HUES6 (cell line): ENCODE measurements at regions not wholly inside any gene's neighbourhood (a gene's known extent, or its start where the extent isn't known, plus 50 kb on each side); places are given as distances from the start of the nearest gene placed in this dataset.
"Not testable (repeated sequence)": the region's sequence is repeated elsewhere in the genome, so short reads cannot be mapped to it uniquely, and the experiment has no call there.

ENCODE experiments used
- H3K27ac ChIP-seq: 2 replicates; pipeline ENCODE4 v1.7.0; 2013; ENCODE audit warnings: low read depth, mild to moderate bottlenecking, low read length, inconsistent platforms
- H3K27me3 ChIP-seq: 2 replicates; pipeline ENCODE4 v1.6.1; 2013; ENCODE audit warnings: low read length; ENCODE audit not compliant: control insufficient read depth, insufficient read depth
- H3K36me3 ChIP-seq: 2 replicates; pipeline ENCODE4 v1.6.1; 2013; ENCODE audit warnings: low read length; ENCODE audit not compliant: control insufficient read depth, insufficient read depth
- H3K4me1 ChIP-seq: 2 replicates; pipeline ENCODE4 v1.6.1; 2013; ENCODE audit warnings: low read length; ENCODE audit not compliant: control insufficient read depth, insufficient read depth
- H3K4me3 ChIP-seq: 2 replicates; pipeline ENCODE4 v1.5.1; 2013; ENCODE audit warnings: low read depth, low read length
- H3K9ac ChIP-seq: one replicate; pipeline ENCODE4 v1.6.1; 2013; ENCODE audit warnings: mild to moderate bottlenecking, low read length
- H3K9me3 ChIP-seq: 2 replicates; pipeline ENCODE4 v1.6.1; 2013; ENCODE audit warnings: low read depth, low read length; ENCODE audit not compliant: control insufficient read depth, insufficient read depth

- Histone ChIP-seq H3K9ac (no peak overlapping the region), H3K27me3 (no peaks in the 10 kb centered on the region), H3K27ac (no peak overlapping the region), H3K4me1 (no peaks in the 10 kb centered on the region), H3K36me3 (no peaks in the 10 kb centered on the region), H3K4me3 (no peak overlapping the region), H3K9me3 (peaks cover 32% of the 10 kb centered on the region; the same call in 1 of the 2 replicates)
Observed at GRCh38 chr17:26731005-26731921, 562.7 kb upstream of the WSB1 start.

- H3K27ac ChIP-seq, H3K27me3 ChIP-seq, H3K36me3 ChIP-seq, H3K4me1 ChIP-seq, H3K4me3 ChIP-seq, H3K9ac ChIP-seq: not testable (repeated sequence)
- H3K9me3 ChIP-seq = peaks cover 35% of the 10 kb centered on the region; the same call in 1 of the 2 replicates
Observed at GRCh38 chr17:26731926-26732325, 562.0 kb upstream of the WSB1 start.

GRCh38 chr17:26734775-26735174 lies 559.1 kb upstream of the WSB1 start:
- not testable (repeated sequence) for H3K9ac ChIP-seq

GRCh38 chr17:26735977-26736376 lies 557.9 kb upstream of the WSB1 start:
- not testable (repeated sequence) for H3K4me3 ChIP-seq, H3K4me1 ChIP-seq, H3K27me3 ChIP-seq, H3K9ac ChIP-seq, H3K36me3 ChIP-seq, H3K27ac ChIP-seq
- peaks cover 27% of the 10 kb centered on the region; the same call in 1 of the 2 replicates for H3K9me3 ChIP-seq

More at GRCh38 chr17:26734775-26735174, 559.1 kb upstream of the WSB1 start:
- H3K27ac ChIP-seq, H3K27me3 ChIP-seq, H3K4me3 ChIP-seq, H3K4me1 ChIP-seq, H3K36me3 ChIP-seq: not testable (repeated sequence)
- peaks cover 30% of the 10 kb centered on the region; the same call in 1 of the 2 replicates for H3K9me3 ChIP-seq

- Histone ChIP-seq H3K36me3 (no peaks in the 10 kb centered on the region), H3K27ac (no peak overlapping the region), H3K9me3 (peaks cover 13% of the 10 kb centered on the region; the same call in 1 of the 2 replicates), H3K9ac (no peak overlapping the region), H3K27me3 (no peaks in the 10 kb centered on the region), H3K4me1 (no peaks in the 10 kb centered on the region), H3K4me3 (no peak overlapping the region)
Observed at GRCh38 chr17:26765860-26766709, 527.8 kb upstream of the WSB1 start.

- no peak overlapping the region for H3K27ac ChIP-seq
- H3K36me3 ChIP-seq = no peaks in the 10 kb centered on the region
- no peaks in the 10 kb centered on the region for H3K4me1 ChIP-seq
- H3K9ac ChIP-seq = no peak overlapping the region
- no peak overlapping the region for H3K4me3 ChIP-seq
- peaks cover 13% of the 10 kb centered on the region; the same call in 1 of the 2 replicates for H3K9me3 ChIP-seq
- H3K27me3 ChIP-seq = no peaks in the 10 kb centered on the region
Observed at GRCh38 chr17:26766743-26767142, 527.2 kb upstream of the WSB1 start.

- Histone ChIP-seq H3K9me3 (peaks cover 15% of the 10 kb centered on the region; the same call in 1 of the 2 replicates), H3K9ac (no peak overlapping the region), H3K27ac (no peak overlapping the region), H3K4me1 (no peaks in the 10 kb centered on the region), H3K4me3 (no peak overlapping the region), H3K36me3 (no peaks in the 10 kb centered on the region), H3K27me3 (no peaks in the 10 kb centered on the region)
Observed at GRCh38 chr17:26773189-26774188, 520.4 kb upstream of the WSB1 start.

- Histone ChIP-seq H3K9ac (no peak overlapping the region), H3K27me3 (no peaks in the 10 kb centered on the region), H3K9me3 (peaks cover 12% of the 10 kb centered on the region; the same call in 1 of the 2 replicates), H3K4me3 (no peak overlapping the region), H3K36me3 (no peaks in the 10 kb centered on the region), H3K27ac (no peak overlapping the region), H3K4me1 (no peaks in the 10 kb centered on the region)
Observed at GRCh38 chr17:26774291-26775218, 519.4 kb upstream of the WSB1 start.

GRCh38 chr17:26775219-26775822 lies 518.6 kb upstream of the WSB1 start:
- Histone ChIP-seq H3K4me1 (no peaks in the 10 kb centered on the region), H3K9ac (no peak overlapping the region), H3K36me3 (no peaks in the 10 kb centered on the region), H3K27me3 (no peaks in the 10 kb centered on the region), H3K4me3 (no peak overlapping the region), H3K9me3 (peaks cover 15% of the 10 kb centered on the region), H3K27ac (no peak overlapping the region)
